Inflammatory macrophage (primary cell): ENCODE measurements at regions not wholly inside any gene's neighbourhood (a gene's known extent, or its start where the extent isn't known, plus 50 kb on each side); places are given as distances from the start of the nearest gene placed in this dataset.
"Not testable (repeated sequence)": the region's sequence is repeated elsewhere in the genome, so short reads cannot be mapped to it uniquely, and the experiment has no call there.

Experiments used
- DNase-seq, 2 donors: peaks; one replicate each; pipeline ENCODE4 v3.0.0-alpha.2; 2020 to 2022

DNA sequence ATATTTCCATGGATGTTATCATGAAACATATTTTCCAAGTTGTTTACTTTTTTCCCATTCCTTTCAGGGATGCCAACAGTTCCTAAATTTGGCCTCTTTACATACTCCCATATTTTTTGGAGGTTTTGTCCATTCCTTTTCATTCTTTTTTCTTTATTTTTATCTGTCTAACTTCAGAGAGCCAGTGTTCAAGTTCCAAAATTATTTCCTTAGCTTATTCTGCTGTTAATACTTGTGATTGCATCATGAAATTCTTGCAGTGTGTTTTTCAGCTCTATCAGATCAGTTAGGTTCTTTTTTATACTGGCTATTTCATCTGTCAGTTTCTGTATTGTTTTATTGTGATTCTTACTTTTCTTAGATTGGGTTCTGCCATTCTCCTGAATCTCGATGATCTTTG, 89.9 kb upstream of the TCF21 start:
- DNase-seq: no peak

GRCh38 chr6:133802861-133803260, 86.1 kb upstream of the TCF21 start:
- DNase-seq: no peak

DNA sequence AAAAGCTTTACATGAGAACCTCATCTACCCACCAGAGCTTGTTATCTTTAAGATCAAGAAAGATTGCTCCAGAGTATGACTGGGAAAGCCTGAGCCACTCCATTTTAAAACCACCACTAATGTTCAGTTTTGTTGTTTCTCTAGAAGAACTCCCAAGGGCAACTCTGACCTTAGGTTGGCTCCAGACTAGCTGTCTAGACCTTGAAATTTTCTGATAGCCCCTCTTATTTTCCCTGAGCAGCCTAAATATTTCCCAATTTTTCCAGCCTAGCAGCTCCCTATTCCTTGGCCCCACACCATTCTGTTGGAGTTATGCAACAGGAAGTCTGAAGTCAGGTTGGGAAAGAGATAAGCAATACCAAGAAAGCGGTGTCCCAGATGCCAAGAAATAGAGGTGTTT, 84.6 kb upstream of the TCF21 start:
- DNase-seq: no peak

- DNase-seq: no peak
Observed at GRCh38 chr6:133805876-133806275, 83.0 kb upstream of the TCF21 start.

GRCh38 chr6:133806382-133807140, 82.4 kb upstream of the TCF21 start:
- DNase-seq: no peak

DNA sequence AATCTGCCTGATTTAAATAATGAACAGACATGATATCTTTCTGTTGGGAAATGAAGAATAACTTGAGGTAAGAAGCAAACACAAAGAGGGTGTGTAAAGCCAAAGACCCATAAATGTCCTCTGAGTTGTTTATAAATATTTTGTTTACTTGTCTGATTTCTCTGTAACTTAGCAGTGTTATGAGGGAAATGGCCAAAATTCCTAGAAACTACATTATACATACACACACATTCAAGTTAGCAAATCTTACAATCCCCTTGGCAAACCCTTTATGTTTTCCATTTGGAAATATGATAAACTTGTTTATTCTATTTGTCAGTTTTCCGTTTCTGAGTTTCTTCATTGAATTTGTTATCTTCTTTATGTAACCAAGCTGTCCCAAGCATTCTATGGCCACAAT, 81.4 kb upstream of the TCF21 start:
- DNase-seq: no peak

DNA sequence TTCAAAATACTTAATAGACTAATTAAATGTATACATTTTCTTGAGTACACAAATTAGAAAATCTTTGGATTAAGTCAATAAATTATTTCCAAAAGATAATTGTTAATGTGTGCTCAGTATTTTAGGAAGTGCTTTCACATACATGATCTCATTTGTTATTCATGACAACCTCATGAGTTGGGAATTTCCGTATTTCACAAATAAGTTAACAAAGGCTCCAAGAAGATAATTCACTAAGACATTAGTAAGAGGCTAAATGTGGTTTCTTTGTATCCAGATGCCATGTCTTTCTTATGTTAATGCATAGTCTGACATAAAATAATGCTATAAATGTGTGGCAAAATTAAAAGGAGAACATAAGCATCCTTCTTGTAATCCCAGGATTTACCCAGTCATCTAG, 79.5 kb upstream of the TCF21 start:
- no peak for DNase-seq

GRCh38 chr6:133811557-133811956, 77.4 kb upstream of the TCF21 start:
- no peak for DNase-seq

- DNase-seq: not testable (repeated sequence)
Observed at GRCh38 chr6:133812446-133812845, 76.5 kb upstream of the TCF21 start.

DNA sequence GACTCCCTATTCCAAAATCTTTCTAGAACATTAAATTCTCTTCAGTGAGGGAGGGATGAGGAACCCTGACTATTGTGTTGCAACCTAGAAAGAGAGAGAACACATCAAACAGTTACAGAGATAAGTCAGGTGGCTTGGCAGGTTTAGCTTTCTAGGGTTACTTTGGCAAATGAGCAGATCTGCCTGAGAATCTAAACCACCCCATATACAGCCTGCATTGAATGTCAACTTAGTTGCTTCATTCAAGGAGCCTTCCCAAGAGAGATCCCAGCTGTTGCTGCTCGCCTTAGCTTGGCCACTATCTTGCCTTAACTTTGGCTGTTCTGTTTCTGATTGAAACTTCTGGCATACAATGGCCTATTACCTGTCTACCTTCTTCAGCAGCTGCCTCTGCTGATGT, 74.7 kb upstream of the TCF21 start:
- DNase-seq: no peak

- peak in 1 of 2 donors; percentile 7 for DNase-seq
Observed at GRCh38 chr6:133814797-133815196, 74.1 kb upstream of the TCF21 start.

- DNase-seq: no peak
Observed at GRCh38 chr6:133815313-133815712, 73.6 kb upstream of the TCF21 start.

GRCh38 chr6:133816171-133816570, 72.7 kb upstream of the TCF21 start:
- no peak for DNase-seq

DNA sequence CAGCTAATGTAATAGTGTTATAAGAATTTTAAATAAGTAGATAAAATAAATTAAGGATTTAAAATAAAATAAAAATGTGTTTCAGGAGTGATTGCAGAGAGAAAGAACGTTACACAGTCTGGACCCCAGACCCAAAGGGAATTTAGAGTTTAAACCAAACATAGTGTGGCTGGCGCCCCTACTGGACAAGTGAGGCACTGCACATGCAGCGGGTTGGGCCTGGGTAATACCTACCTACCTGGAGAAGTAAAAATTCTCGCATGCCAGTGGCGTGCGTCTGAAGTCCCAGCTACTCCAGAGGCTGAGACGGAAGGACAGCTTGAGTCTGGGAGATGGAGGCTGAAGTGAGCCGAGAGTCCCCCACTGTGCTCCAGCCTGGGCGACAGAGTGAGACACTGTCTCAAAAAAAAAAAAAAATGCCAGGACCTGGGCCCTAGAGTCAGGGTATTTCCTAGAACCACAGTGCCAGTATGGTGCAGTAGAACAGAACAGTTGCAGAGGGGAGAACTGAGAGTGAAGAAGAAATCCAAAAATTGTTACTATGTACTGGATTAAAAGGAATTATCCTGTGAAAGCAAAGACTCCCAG, 71.4 kb upstream of the TCF21 start:
- DNase-seq: no peak

- no peak for DNase-seq
Observed at GRCh38 chr6:133818320-133818719, 70.6 kb upstream of the TCF21 start.

- DNase-seq: no peak
Observed at GRCh38 chr6:133820208-133820607, 68.7 kb upstream of the TCF21 start.

GRCh38 chr6:133827766-133828165, 61.1 kb upstream of the TCF21 start:
- no peak for DNase-seq

DNA sequence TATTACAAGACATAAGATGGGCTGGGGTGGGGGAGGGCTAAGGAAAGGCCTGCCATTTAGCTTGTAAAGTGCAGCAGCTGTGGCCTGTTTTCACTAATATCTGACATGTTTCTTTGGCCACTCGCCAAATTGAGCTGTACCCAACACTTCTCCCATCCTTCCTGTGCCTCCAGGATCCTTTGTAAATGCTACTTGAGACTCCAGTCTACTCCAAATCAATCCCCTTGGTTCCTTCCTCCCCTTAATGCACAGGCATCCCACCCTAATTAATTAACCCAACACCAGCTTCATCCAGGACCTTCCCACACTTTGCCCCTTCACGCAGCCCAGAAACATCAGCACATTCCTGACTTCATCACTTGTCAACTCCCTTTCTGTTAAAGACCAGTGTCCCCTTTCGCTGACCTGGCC, 55.0 kb upstream of the TCF21 start:
- DNase-seq: no peak

DNA sequence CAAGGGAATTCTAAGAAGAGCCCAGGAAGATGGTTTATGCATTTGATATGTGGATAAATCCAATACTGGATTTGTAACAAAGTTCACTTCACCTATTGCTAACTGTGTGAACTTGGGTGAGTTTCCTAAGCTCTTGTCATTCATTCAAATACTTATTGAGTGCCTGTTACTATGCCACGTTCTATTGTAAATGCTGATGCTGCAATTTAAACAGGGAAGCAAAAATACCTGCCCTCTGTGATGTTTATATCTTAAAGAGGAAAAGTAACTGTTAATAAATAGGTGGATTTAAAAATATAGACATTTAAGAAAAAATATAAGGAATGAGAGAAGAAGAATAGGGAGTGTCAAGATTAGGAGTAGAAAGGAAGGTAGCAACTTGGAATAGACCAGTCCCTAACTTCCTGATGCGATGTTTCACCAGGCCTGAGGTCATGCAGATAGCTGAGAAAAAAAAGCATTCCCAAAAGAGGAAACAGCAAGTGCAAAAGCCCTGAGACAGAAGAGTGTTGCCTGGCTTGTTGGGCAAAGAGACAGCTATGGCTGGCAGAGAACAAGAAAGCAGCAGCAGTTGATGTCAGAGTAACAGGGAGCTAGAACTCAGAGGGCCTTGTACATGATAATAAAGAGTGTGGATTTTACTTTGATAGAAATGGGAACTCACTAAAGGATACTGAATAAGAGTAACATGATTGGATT, 54.3 kb upstream of the TCF21 start:
- DNase-seq: peak in 1 of 2 donors; percentile 3

DNA sequence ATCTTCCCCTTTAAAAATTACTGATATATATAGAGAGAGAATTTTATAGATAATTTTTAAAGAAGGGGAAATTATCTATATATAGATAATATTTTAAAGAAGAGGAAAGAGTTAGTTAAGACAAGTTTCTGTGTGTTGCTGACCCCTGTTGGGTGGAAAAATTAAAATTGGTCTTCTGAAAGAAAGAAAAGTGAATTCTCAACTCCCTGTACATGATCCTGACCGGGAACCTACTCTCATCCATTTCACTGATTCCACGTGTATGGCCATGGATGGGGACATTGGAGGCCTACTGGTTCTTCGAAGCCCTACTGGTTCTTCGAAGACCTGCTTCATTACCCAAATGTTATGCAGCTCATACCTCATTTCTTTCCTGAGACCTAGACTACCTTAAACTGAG, 53.0 kb upstream of the TCF21 start:
- DNase-seq: no peak

GRCh38 chr6:133837801-133838349, 51.0 kb upstream of the TCF21 start:
- DNase-seq: peak; percentile 40 to 51
